ENCODE measurements at regions not wholly inside any gene's neighbourhood (a gene's known extent, or its start where the extent isn't known, plus 50 kb on each side); places are given as distances from the start of the nearest gene placed in this dataset.

DNA sequence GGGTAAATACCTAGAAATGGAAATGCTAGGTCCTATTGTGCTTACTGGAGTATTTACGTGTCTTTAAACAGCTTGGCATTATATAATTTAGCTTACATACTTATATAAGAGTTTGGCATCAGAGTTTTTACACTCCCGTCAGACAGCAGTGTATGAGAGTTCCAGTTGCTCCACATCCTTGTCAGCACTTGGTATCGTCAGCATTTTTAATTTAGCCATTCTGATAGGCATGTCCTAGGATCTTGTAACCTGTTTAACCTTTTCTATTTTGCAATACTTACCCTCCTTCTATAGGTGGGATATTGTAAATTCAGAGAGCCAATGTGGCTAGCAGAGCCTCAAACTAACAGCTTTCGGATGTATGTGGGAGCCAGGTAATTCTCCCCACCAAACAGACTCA lies 228.3 kb upstream of the EEF2KMT start:
- peaks cover 6% of the 10 kb centered on the region for H3K27me3 Mint-ChIP-seq (ENCODE audit: insufficient read depth)
- H3K4me1 Mint-ChIP-seq (ENCODE audit: low read depth), result no peaks in the 10 kb centered on the region
- TF ChIP-seq CTCF (IDR thresholded peaks at IDR 0.05), result no peak
- no peak overlapping the region for H3K27ac Mint-ChIP-seq
- no peak for DNase-seq
- peaks cover 57% of the 10 kb centered on the region for H3K9me3 Mint-ChIP-seq
- H3K36me3 Mint-ChIP-seq (ENCODE audit: low read depth), result no peaks in the 10 kb centered on the region; the same call in 1 of the 2 replicates
- no peak overlapping the region for H3K4me3 Mint-ChIP-seq

GRCh38 chr16:5323284-5324141 lies 225.9 kb upstream of the EEF2KMT start:
- H3K27ac Mint-ChIP-seq, result no peak overlapping the region
- DNase-seq, result no peak
- H3K9me3 Mint-ChIP-seq, result peaks cover 58% of the 10 kb centered on the region
- H3K4me1 Mint-ChIP-seq (ENCODE audit: low read depth), result no peaks in the 10 kb centered on the region
- TF ChIP-seq CTCF (IDR thresholded peaks at IDR 0.05), result no peak
- H3K4me3 Mint-ChIP-seq, result no peak overlapping the region
- H3K27me3 Mint-ChIP-seq (ENCODE audit: insufficient read depth), result peaks cover 4% of the 10 kb centered on the region
- H3K36me3 Mint-ChIP-seq (ENCODE audit: low read depth), result peaks cover 5% of the 10 kb centered on the region; the same call in 1 of the 2 replicates

GRCh38 chr16:5321930-5322329 lies 224.3 kb upstream of the EEF2KMT start:
- H3K27me3 Mint-ChIP-seq (ENCODE audit: insufficient read depth), result peaks cover 4% of the 10 kb centered on the region
- DNase-seq, result no peak
- peaks cover 63% of the 10 kb centered on the region for H3K9me3 Mint-ChIP-seq
- no peak overlapping the region for H3K4me3 Mint-ChIP-seq
- peaks cover 5% of the 10 kb centered on the region; the same call in 1 of the 2 replicates for H3K36me3 Mint-ChIP-seq (ENCODE audit: low read depth)
- TF ChIP-seq CTCF (IDR thresholded peaks at IDR 0.05), result no peak
- no peak overlapping the region for H3K27ac Mint-ChIP-seq
- no peaks in the 10 kb centered on the region for H3K4me1 Mint-ChIP-seq (ENCODE audit: low read depth)

DNA sequence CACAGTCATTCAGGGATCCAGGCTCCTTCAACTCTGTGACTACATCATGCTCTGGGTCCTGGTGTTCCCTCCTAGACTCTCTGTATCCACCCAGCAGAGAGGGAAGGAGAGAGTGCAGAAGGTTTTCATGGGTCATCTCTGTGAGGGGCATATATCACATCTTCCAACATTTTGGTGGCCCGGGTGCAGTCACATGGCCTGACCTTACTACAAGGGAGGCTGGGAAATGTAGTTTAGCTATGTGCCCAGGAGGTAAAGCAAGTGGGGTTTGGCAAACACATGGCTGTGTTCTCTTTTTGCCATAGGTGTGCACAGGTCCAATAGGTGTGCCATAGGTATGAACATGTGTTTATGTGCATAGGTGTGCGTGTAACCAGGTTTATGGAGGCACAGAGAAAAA lies 222.2 kb upstream of the EEF2KMT start:
- peaks cover 8% of the 10 kb centered on the region for H3K27me3 Mint-ChIP-seq (ENCODE audit: insufficient read depth)
- peaks cover 10% of the 10 kb centered on the region for H3K36me3 Mint-ChIP-seq (ENCODE audit: low read depth)
- no peak for TF ChIP-seq CTCF (IDR thresholded peaks at IDR 0.05)
- DNase-seq, result no peak
- H3K9me3 Mint-ChIP-seq, result peaks cover 67% of the 10 kb centered on the region
- no peaks in the 10 kb centered on the region for H3K4me1 Mint-ChIP-seq (ENCODE audit: low read depth)
- no peak overlapping the region for H3K27ac Mint-ChIP-seq
- no peak overlapping the region for H3K4me3 Mint-ChIP-seq

- H3K9me3 Mint-ChIP-seq, result peaks cover 55% of the 10 kb centered on the region
- peaks cover 5% of the 10 kb centered on the region for H3K27me3 Mint-ChIP-seq (ENCODE audit: insufficient read depth)
- no peak for DNase-seq
- H3K4me3 Mint-ChIP-seq, result no peak overlapping the region
- TF ChIP-seq CTCF (IDR thresholded peaks at IDR 0.05), result no peak
- H3K36me3 Mint-ChIP-seq (ENCODE audit: low read depth), result peaks cover 16% of the 10 kb centered on the region
- no peaks in the 10 kb centered on the region for H3K4me1 Mint-ChIP-seq (ENCODE audit: low read depth)
- H3K27ac Mint-ChIP-seq, result no peak overlapping the region
These were observed 218.3 kb upstream of the EEF2KMT start for GRCh38 chr16:5315914-5316313.
